Nephron progenitor cell (in vitro differentiated cells): ENCODE measurements at regions not wholly inside any gene's neighbourhood (a gene's known extent, or its start where the extent isn't known, plus 50 kb on each side); places are given as distances from the start of the nearest gene placed in this dataset.
A peak's percentile ranks its signal among the peaks of the same experiment; 100 is the strongest.
"Not testable (repeated sequence)": the region's sequence is repeated elsewhere in the genome, so short reads cannot be mapped to it uniquely, and the experiment has no call there.

Experiments
- DNase-seq: peaks from one replicate; pipeline ENCODE4 v3.0.0; 2021
- H3K27ac Mint-ChIP-seq: 2 replicates; pipeline ENCODE4 v1.8.0; 2021; ENCODE audit warnings: mild to moderate bottlenecking, moderate library complexity, mixed read lengths
- H3K27me3 Mint-ChIP-seq: 2 replicates; pipeline ENCODE4 v1.8.0; 2021; ENCODE audit warnings: mild to moderate bottlenecking, low read depth, mixed read lengths; ENCODE audit not compliant: poor library complexity
- H3K36me3 Mint-ChIP-seq: 2 replicates; pipeline ENCODE4 v1.8.0; 2021; ENCODE audit warnings: low read depth, mixed read lengths
- H3K4me1 Mint-ChIP-seq: 2 replicates; pipeline ENCODE4 v1.8.0; 2021; ENCODE audit warnings: mixed read lengths
- H3K4me3 Mint-ChIP-seq: 2 replicates; pipeline ENCODE4 v1.8.0; 2021; ENCODE audit warnings: mild to moderate bottlenecking, moderate library complexity, mixed read lengths
- H3K9me3 Mint-ChIP-seq: 2 replicates; pipeline ENCODE4 v1.8.0; 2021; ENCODE audit warnings: mild to moderate bottlenecking, moderate library complexity, mixed read lengths
- CTCF ChIP-seq: fragments of 200-600 bp; sonication (generic); IDR thresholded peaks from 2 replicates; pipeline ENCODE4 v1.5.0; 2021; ENCODE audit warnings: antibody characterized with exemption

DNA sequence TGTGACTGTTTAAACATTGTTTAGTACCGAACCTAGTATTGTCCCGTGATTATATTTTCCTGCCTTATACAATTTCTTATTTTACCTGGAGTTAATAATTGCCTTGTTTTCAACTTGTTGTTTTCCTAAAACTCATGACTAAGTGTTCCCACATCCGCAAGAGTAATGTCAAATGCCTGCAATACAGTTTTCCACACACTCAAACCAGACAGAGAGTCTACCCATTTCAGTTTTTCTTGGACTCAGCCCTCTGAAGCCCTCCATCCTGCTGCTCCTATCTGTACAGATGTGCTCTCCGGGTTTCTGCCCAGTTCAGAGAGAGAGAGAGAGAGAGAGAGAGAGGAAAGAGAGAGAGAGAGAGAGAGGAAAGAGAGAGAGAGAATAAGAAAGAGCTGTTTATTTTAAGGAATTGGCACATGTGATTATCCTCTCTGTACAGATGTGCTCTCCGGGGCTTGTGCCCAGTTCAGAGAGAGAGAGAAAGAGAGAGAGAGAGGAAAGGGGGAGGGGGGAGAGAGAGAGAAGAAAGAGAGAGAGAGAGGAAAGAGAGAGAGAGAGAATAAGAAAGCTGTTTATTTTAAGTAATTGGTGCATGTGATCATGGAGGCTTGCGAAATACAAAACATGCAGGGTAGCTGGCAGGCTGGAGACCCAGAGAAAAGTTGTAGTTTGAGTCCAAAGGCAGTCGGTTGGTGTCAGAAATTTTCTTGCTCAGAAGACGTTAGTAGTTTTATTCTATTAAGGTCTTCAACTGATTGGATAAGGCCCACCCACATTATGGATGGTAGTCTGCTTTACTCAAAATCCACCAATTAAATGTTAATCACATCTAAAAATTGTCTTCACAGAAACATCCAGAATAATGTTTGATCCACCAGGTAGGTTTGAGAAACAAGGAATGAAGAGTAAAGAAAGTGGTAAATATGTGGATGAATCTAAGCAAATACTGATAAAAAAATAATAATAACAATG lies 104.1 kb upstream of the GOLGA8J start:
- Mint-ChIP-seq H3K4me1 (no peaks in the 10 kb centered on the region), H3K4me3 (no peak overlapping the region), H3K27me3 (peaks cover 43% of the 10 kb centered on the region), H3K36me3 (no peaks in the 10 kb centered on the region), H3K9me3 (no peaks in the 10 kb centered on the region), H3K27ac (no peak overlapping the region)
- no peak for TF ChIP-seq CTCF
- no peak for DNase-seq

- Mint-ChIP-seq H3K36me3 (peaks cover 14% of the 10 kb centered on the region), H3K27me3 (peaks cover 79% of the 10 kb centered on the region), H3K9me3 (peaks cover 38% of the 10 kb centered on the region)
- not testable (repeated sequence) for DNase-seq, H3K4me3 Mint-ChIP-seq, H3K27ac Mint-ChIP-seq, H3K4me1 Mint-ChIP-seq
Observed at GRCh38 chr15:29974056-29974455, 108.7 kb upstream of the GOLGA8J start.

DNA sequence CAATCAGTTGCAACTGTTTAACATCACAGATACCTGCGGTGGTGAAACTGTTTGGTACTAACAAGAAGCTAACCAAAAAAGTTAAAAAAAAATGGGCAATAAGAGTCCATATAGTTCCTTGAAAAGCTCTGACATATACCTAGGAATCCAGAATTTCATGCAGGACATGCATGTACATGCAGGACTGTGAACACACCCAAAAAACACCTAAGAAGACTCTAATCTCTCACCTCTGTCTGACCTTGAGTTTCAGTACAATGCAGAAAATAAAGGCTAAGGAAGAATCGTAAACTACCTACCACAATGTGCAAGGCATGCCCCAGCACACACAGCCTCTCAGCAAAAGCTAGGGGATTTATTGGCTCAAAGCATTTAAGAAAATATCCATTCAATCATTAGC lies 110.7 kb upstream of the GOLGA8J start:
- peaks cover 3% of the 10 kb centered on the region for H3K4me1 Mint-ChIP-seq
- peaks cover 84% of the 10 kb centered on the region for H3K27me3 Mint-ChIP-seq
- DNase-seq: no peak
- no peak overlapping the region for H3K27ac Mint-ChIP-seq
- H3K4me3 Mint-ChIP-seq: no peak overlapping the region
- H3K9me3 Mint-ChIP-seq: peaks cover 39% of the 10 kb centered on the region
- no peak for TF ChIP-seq CTCF
- H3K36me3 Mint-ChIP-seq: peaks cover 14% of the 10 kb centered on the region

- DNase-seq: no peak
- peaks cover 39% of the 10 kb centered on the region for H3K9me3 Mint-ChIP-seq
- peak overlapping the region; percentile 58 for H3K4me3 Mint-ChIP-seq
- peaks cover 3% of the 10 kb centered on the region for H3K4me1 Mint-ChIP-seq
- peaks cover 14% of the 10 kb centered on the region for H3K36me3 Mint-ChIP-seq
- peaks cover 90% of the 10 kb centered on the region for H3K27me3 Mint-ChIP-seq
- H3K27ac Mint-ChIP-seq: no peak overlapping the region
- no peak for TF ChIP-seq CTCF
Observed at GRCh38 chr15:29970402-29970695, 112.4 kb upstream of the GOLGA8J start.

GRCh38 chr15:29969562-29970401 lies 113.0 kb upstream of the GOLGA8J start:
- Mint-ChIP-seq H3K4me3 (peak overlapping the region; percentile 58), H3K36me3 (peaks cover 14% of the 10 kb centered on the region), H3K27ac (no peak overlapping the region), H3K27me3 (peaks cover 92% of the 10 kb centered on the region), H3K4me1 (peaks cover 3% of the 10 kb centered on the region), H3K9me3 (peaks cover 39% of the 10 kb centered on the region)
- no peak for DNase-seq
- TF ChIP-seq CTCF: no peak

GRCh38 chr15:29968895-29969561 lies 113.7 kb upstream of the GOLGA8J start:
- H3K27ac Mint-ChIP-seq: no peak overlapping the region
- H3K4me3 Mint-ChIP-seq: peak overlapping the region; percentile 86
- no peak for TF ChIP-seq CTCF
- peaks cover 14% of the 10 kb centered on the region for H3K36me3 Mint-ChIP-seq
- no peak for DNase-seq
- peaks cover 91% of the 10 kb centered on the region for H3K27me3 Mint-ChIP-seq
- H3K9me3 Mint-ChIP-seq: peaks cover 39% of the 10 kb centered on the region
- peaks cover 3% of the 10 kb centered on the region for H3K4me1 Mint-ChIP-seq
